GM23248 (cell line): ENCODE measurements at regions not wholly inside any gene's neighbourhood (a gene's known extent, or its start where the extent isn't known, plus 50 kb on each side); places are given as distances from the start of the nearest gene placed in this dataset.

ENCODE experiments used
- DNase-seq: peaks from one replicate; pipeline ENCODE4 v3.0.0-alpha.2; 2015
- H2AFZ ChIP-seq: fragments of 200-600 bp; sonication (generic); 2 replicates; pipeline ENCODE4 v1.6.1; 2016; ENCODE audit warnings: antibody characterized with exemption
- H3F3A ChIP-seq: fragments of 200-600 bp; sonication (generic); 2 replicates; pipeline ENCODE4 v1.6.1; 2016; ENCODE audit warnings: mild to moderate bottlenecking, antibody characterized with exemption, mixed run types; ENCODE audit not compliant: insufficient read depth
- H3K27ac ChIP-seq: fragments of 200-600 bp; sonication (generic); 2 replicates; pipeline ENCODE4 v1.5.1; 2016; ENCODE audit warnings: mild to moderate bottlenecking
- H3K27me3 ChIP-seq: fragments of 200-600 bp; sonication (generic); replicated peaks from 2 replicates; pipeline ENCODE4 v1.6.1; 2016; ENCODE audit warnings: mild to moderate bottlenecking; ENCODE audit not compliant: insufficient read depth
- H3K36me3 ChIP-seq: fragments of 200-600 bp; sonication (generic); 2 replicates; pipeline ENCODE4 v1.6.1; 2016; ENCODE audit warnings: low read depth, mild to moderate bottlenecking
- H3K4me1 ChIP-seq: fragments of 200-600 bp; sonication (generic); 2 replicates; pipeline ENCODE4 v1.6.1; 2016; ENCODE audit warnings: mild to moderate bottlenecking; ENCODE audit not compliant: insufficient read depth
- H3K4me2 ChIP-seq: fragments of 200-600 bp; sonication (generic); one replicate; pipeline ENCODE4 v1.6.1; 2016; ENCODE audit warnings: mild to moderate bottlenecking; ENCODE audit not compliant: unreplicated experiment
- H3K4me3 ChIP-seq: fragments of 200-600 bp; sonication (generic); 2 replicates; pipeline ENCODE4 v1.5.1; 2016; ENCODE audit warnings: mild to moderate bottlenecking
- H3K79me2 ChIP-seq: fragments of 200-600 bp; sonication (generic); 2 replicates; pipeline ENCODE4 v1.6.1; 2016; ENCODE audit warnings: mild to moderate bottlenecking; ENCODE audit not compliant: insufficient read depth
- H3K9ac ChIP-seq: fragments of 200-600 bp; sonication (generic); 2 replicates; pipeline ENCODE4 v1.6.1; 2016; ENCODE audit warnings: mild to moderate bottlenecking
- H3K9me2 ChIP-seq: fragments of 200-600 bp; sonication (generic); 2 replicates; pipeline ENCODE4 v1.6.1; 2016; ENCODE audit warnings: mixed run types, mild to moderate bottlenecking, moderate library complexity; ENCODE audit not compliant: insufficient read depth
- H3K9me3 ChIP-seq: fragments of 200-600 bp; sonication (generic); one replicate; pipeline ENCODE4 v1.6.1; 2017; ENCODE audit warnings: low read depth
- H4K20me1 ChIP-seq: fragments of 200-600 bp; sonication (generic); 2 replicates; pipeline ENCODE4 v1.6.0; 2016; ENCODE audit not compliant: insufficient read depth
- EZH2 ChIP-seq: fragments of 200-600 bp; sonication (generic); IDR thresholded peaks from 2 replicates; pipeline ENCODE4 v1.6.1; 2018; ENCODE audit warnings: antibody characterized with exemption, mild to moderate bottlenecking; ENCODE audit not compliant: insufficient read depth, poor library complexity, severe bottlenecking
- EZH2phosphoT487 ChIP-seq: fragments of 200-600 bp; sonication (generic); IDR thresholded peaks from 2 replicates; pipeline ENCODE4 v1.6.1; 2018; ENCODE audit warnings: antibody characterized with exemption, moderate library complexity, mild to moderate bottlenecking, low read depth; ENCODE audit not compliant: insufficient read depth
- WGBS, 2 experiments: methylation state at CpG; one replicate each; pipeline ENCODE4 v1.1.6; 2015 to 2017; ENCODE audit warnings: low lambda C conversion rate in 2 of 2, low coverage in 1 of 2; ENCODE audit errors: missing lambda C conversion rate in 2 of 2; 5-methylcytosine and 5-hydroxymethylcytosine counted together
- in situ Hi-C: fragments of 300-500 bp; cut with MboI; formaldehyde crosslinking; loops from 2 replicates; pipeline ENCODE4 v1.15.0; 2020

DNA sequence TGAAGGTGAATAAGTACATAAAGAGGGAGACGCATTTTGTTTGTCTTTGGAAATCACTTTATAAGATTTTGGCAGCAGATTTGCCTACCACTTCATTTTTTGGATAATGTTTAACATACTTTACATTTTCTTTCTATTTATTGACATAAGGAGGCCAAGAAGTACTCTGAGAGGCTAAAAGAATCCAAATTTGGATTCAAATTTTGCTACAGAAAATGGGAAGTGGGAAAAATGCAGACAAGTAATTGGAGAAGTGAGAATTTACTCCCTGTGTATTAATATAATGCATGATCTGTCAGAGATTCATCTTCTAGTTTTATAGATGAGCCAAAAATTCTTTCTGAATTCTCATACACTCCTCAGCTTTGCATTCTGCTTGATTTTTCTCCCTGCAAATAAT lies 411.2 kb upstream of the CTNND2 start:
- in situ Hi-C loops: no loop called here
- Histone ChIP-seq H3K4me3 (no peak overlapping the region), H3K9me3 (no peaks in the 10 kb centered on the region), H4K20me1 (no peaks in the 10 kb centered on the region), H3K9ac (no peak overlapping the region), H3K4me2 (no peak overlapping the region), H3K4me1 (no peaks in the 10 kb centered on the region), H3K27me3 (no peaks in the 10 kb centered on the region), H3K9me2 (no peaks in the 10 kb centered on the region), H2AFZ (no peak overlapping the region), H3F3A (no peaks in the 10 kb centered on the region), H3K79me2 (no peaks in the 10 kb centered on the region), H3K36me3 (no peaks in the 10 kb centered on the region), H3K27ac (no peak overlapping the region)
- no peak for DNase-seq
- 9% methylated on average over 1 of the region's 1 CpG for WGBS, 2 experiments
- TF ChIP-seq EZH2phosphoT487 (no peak), EZH2 (no peak)

DNA sequence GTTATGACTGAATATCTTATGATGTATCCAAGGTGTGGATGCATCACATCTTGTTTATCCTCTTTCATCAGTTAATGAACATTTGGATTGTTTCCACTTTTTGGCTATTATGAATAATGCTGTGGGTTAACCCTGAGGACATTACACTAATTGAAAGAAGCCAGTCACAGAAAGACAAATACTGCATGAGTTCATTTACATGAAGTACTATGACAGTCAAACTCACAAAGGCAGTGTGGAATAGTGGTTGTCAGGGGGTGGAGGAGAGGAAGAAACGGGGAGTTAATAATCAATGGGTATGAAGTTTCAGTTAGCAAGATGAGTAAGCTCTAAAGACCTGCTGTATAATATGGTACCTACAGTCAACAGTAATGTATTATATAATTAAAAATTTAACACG lies 409.4 kb upstream of the CTNND2 start:
- Histone ChIP-seq H3K9me3 (no peaks in the 10 kb centered on the region), H3K27ac (no peak overlapping the region), H3K9ac (no peak overlapping the region), H3K79me2 (no peaks in the 10 kb centered on the region), H3K4me2 (no peak overlapping the region), H3K36me3 (no peaks in the 10 kb centered on the region), H3K27me3 (no peaks in the 10 kb centered on the region), H2AFZ (no peak overlapping the region), H3F3A (no peaks in the 10 kb centered on the region), H3K9me2 (no peaks in the 10 kb centered on the region), H3K4me3 (no peak overlapping the region), H4K20me1 (no peaks in the 10 kb centered on the region), H3K4me1 (no peaks in the 10 kb centered on the region)
- in situ Hi-C loops: no loop called here
- DNase-seq: no peak
- TF ChIP-seq EZH2phosphoT487 (no peak), EZH2 (no peak)
- WGBS, 2 experiments: 7 to 12% methylated on average over 2 of the region's 2 CpGs

DNA sequence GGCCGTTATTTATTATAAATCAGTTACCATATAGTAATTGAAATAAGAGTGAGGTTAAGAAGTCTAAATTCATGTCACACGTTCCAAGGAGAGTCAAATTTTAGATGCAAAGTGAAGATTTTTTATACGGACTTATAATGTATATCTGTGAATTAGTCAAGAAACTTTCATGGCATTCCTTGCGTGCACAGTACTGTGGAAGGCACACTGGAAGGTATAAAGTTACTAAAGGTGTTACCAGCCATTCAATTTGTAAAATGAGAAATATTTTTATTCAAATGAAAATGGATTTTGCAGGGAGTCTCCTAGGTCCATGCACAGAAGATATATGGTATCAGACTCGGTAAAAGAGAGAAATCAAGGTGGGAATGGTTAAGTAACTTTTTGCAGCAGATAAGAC lies 408.1 kb upstream of the CTNND2 start:
- Histone ChIP-seq H3F3A (no peaks in the 10 kb centered on the region), H3K9ac (no peak overlapping the region), H3K9me3 (no peaks in the 10 kb centered on the region), H3K79me2 (no peaks in the 10 kb centered on the region), H3K4me2 (no peak overlapping the region), H2AFZ (no peak overlapping the region), H3K4me3 (no peak overlapping the region), H3K36me3 (no peaks in the 10 kb centered on the region), H4K20me1 (no peaks in the 10 kb centered on the region), H3K4me1 (no peaks in the 10 kb centered on the region), H3K27me3 (no peaks in the 10 kb centered on the region), H3K27ac (no peak overlapping the region), H3K9me2 (no peaks in the 10 kb centered on the region)
- in situ Hi-C loops: no loop called here
- no peak for DNase-seq
- WGBS, 2 experiments: 27 to 32% methylated on average over 5 of the region's 5 CpGs
- no peak for TF ChIP-seq EZH2phosphoT487
- no peak for TF ChIP-seq EZH2

DNA sequence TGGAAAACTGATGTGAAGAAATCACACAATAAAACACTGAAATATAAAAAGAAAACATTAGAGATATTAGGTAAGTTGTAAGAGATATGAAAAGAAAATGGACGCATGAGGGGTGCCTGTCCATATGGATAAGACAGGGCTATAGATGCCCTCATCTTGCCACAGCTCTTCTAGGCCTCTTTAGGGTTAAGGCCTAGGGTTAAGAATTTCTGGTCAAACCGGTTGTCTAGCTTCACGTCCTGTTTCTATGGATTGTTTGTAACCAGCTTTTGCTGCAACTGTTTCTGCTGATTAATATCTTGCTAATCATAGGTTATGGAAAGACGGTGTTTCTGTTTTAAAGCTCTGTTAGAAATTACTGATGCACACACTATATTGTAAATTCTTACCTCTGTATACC lies 389.9 kb upstream of the CTNND2 start:
- no peak overlapping the region for H3K9ac ChIP-seq
- H3K4me1 ChIP-seq: no peaks in the 10 kb centered on the region
- no peak for DNase-seq
- 22 to 25% methylated on average over 4 of the region's 4 CpGs for WGBS, 2 experiments
- no peaks in the 10 kb centered on the region for H3K9me3 ChIP-seq
- H4K20me1 ChIP-seq: no peaks in the 10 kb centered on the region
- no peaks in the 10 kb centered on the region for H3K36me3 ChIP-seq
- H3K27me3 ChIP-seq: no peaks in the 10 kb centered on the region
- no peaks in the 10 kb centered on the region for H3K79me2 ChIP-seq
- no peak overlapping the region for H3K27ac ChIP-seq
- no peaks in the 10 kb centered on the region for H3K9me2 ChIP-seq
- H2AFZ ChIP-seq: no peak overlapping the region
- H3K4me2 ChIP-seq: no peak overlapping the region
- TF ChIP-seq EZH2phosphoT487: no peak
- no peak for TF ChIP-seq EZH2
- H3K4me3 ChIP-seq: no peak overlapping the region
- in situ Hi-C loops: no loop called here
- H3F3A ChIP-seq: no peaks in the 10 kb centered on the region

- no peak overlapping the region for H3K27ac ChIP-seq
- H3K79me2 ChIP-seq: no peaks in the 10 kb centered on the region
- H3K9me2 ChIP-seq: no peaks in the 10 kb centered on the region
- no peaks in the 10 kb centered on the region for H3K36me3 ChIP-seq
- DNase-seq: peak; percentile 4
- H4K20me1 ChIP-seq: no peaks in the 10 kb centered on the region
- no peaks in the 10 kb centered on the region for H3K9me3 ChIP-seq
- no peaks in the 10 kb centered on the region for H3K4me1 ChIP-seq
- H3K9ac ChIP-seq: no peak overlapping the region
- H3K4me2 ChIP-seq: no peak overlapping the region
- no peaks in the 10 kb centered on the region for H3K27me3 ChIP-seq
- no peaks in the 10 kb centered on the region for H3F3A ChIP-seq
- no peak for TF ChIP-seq EZH2phosphoT487
- no peak for TF ChIP-seq EZH2
- no peak overlapping the region for H2AFZ ChIP-seq
- in situ Hi-C loops: no loop called here
- H3K4me3 ChIP-seq: no peak overlapping the region
- 8 to 11% methylated on average over 6 of the region's 6 CpGs for WGBS, 2 experiments
These were observed 388.5 kb upstream of the CTNND2 start for GRCh38 chr5:12292610-12293204.
